ENCODE measurements at regions not wholly inside any gene's neighbourhood (a gene's known extent, or its start where the extent isn't known, plus 50 kb on each side); places are given as distances from the start of the nearest gene placed in this dataset.

GRCh38 chr11:134471716-134472455, 59.8 kb upstream of the B3GAT1 start:
- DNase-seq (ENCODE audit: low read depth in 3 of 3, low spot score in 1 of 3) = no peak

GRCh38 chr11:134471087-134471715, 59.2 kb upstream of the B3GAT1 start:
- no peak for DNase-seq (ENCODE audit: low read depth in 3 of 3, low spot score in 1 of 3)

- no peak for DNase-seq (ENCODE audit: low read depth in 3 of 3, low spot score in 1 of 3)
Measured at GRCh38 chr11:134470238-134470637, 58.2 kb upstream of the B3GAT1 start.

- DNase-seq (ENCODE audit: low read depth in 3 of 3, low spot score in 1 of 3) = no peak
Measured at GRCh38 chr11:134469627-134470026, 57.6 kb upstream of the B3GAT1 start.

GRCh38 chr11:134468796-134469195, 56.8 kb upstream of the B3GAT1 start:
- DNase-seq (ENCODE audit: low read depth in 3 of 3, low spot score in 1 of 3) = no peak

GRCh38 chr11:134468081-134468668, 56.1 kb upstream of the B3GAT1 start:
- DNase-seq (ENCODE audit: low read depth in 3 of 3, low spot score in 1 of 3) = no peak

- no peak for DNase-seq (ENCODE audit: low read depth in 3 of 3, low spot score in 1 of 3)
Measured at GRCh38 chr11:134466610-134467567, 54.8 kb upstream of the B3GAT1 start.

GRCh38 chr11:134466156-134466555, 54.1 kb upstream of the B3GAT1 start:
- no peak for DNase-seq (ENCODE audit: low read depth in 3 of 3, low spot score in 1 of 3)

GRCh38 chr11:134464981-134465730, 53.1 kb upstream of the B3GAT1 start:
- DNase-seq (ENCODE audit: low read depth in 3 of 3, low spot score in 1 of 3) = no peak

GRCh38 chr11:134464196-134464595, 52.2 kb upstream of the B3GAT1 start:
- DNase-seq (ENCODE audit: low read depth in 3 of 3, low spot score in 1 of 3) = no peak

- DNase-seq (ENCODE audit: low read depth in 3 of 3, low spot score in 1 of 3) = no peak
Measured at GRCh38 chr11:134463716-134464115, 51.7 kb upstream of the B3GAT1 start.
